Neuronal stem cell (in vitro differentiated cells): ENCODE measurements at regions not wholly inside any gene's neighbourhood (a gene's known extent, or its start where the extent isn't known, plus 50 kb on each side); places are given as distances from the start of the nearest gene placed in this dataset.

Experiments
- DNase-seq: peaks from one replicate; pipeline ENCODE4 v3.0.0-alpha.2; 2013; ENCODE audit warnings: low spot score
- H2AFZ ChIP-seq: one replicate; pipeline ENCODE4 v1.6.1; 2013; ENCODE audit warnings: mild to moderate bottlenecking, low read length, inconsistent platforms
- H2AK5ac ChIP-seq: 2 replicates; pipeline ENCODE4 v1.6.1; 2013; ENCODE audit warnings: low read depth, mild to moderate bottlenecking, inconsistent platforms, low read length, moderate library complexity, mixed read lengths
- H2BK120ac ChIP-seq: 2 replicates; pipeline ENCODE4 v1.6.1; 2013; ENCODE audit warnings: low read depth, mild to moderate bottlenecking, inconsistent platforms, low read length, moderate library complexity, mixed read lengths
- H2BK12ac ChIP-seq: one replicate; pipeline ENCODE4 v1.6.1; 2013; ENCODE audit warnings: low read length, inconsistent platforms
- H2BK15ac ChIP-seq: 2 replicates; pipeline ENCODE4 v1.6.1; 2013; ENCODE audit warnings: mild to moderate bottlenecking, low read length, inconsistent platforms, mixed read lengths
- H2BK5ac ChIP-seq: one replicate; pipeline ENCODE4 v1.6.1; 2013; ENCODE audit warnings: inconsistent platforms, mild to moderate bottlenecking, low read length, moderate library complexity
- H3K14ac ChIP-seq: one replicate; pipeline ENCODE4 v1.6.1; 2013; ENCODE audit warnings: low read length, inconsistent platforms
- H3K18ac ChIP-seq: 2 replicates; pipeline ENCODE4 v1.6.1; 2013; ENCODE audit warnings: low read length, inconsistent platforms
- H3K23ac ChIP-seq: 2 replicates; pipeline ENCODE4 v1.6.1; 2013; ENCODE audit warnings: low read depth, mild to moderate bottlenecking, mixed read lengths, low read length, inconsistent platforms; ENCODE audit not compliant: poor library complexity
- H3K27ac ChIP-seq: replicated peaks from 3 replicates; pipeline ENCODE4 v1.5.1; 2013; ENCODE audit warnings: low read length, inconsistent platforms
- H3K27me3 ChIP-seq, 3 experiments: 2 replicates each; pipeline ENCODE4 v1.6.1; 2013; ENCODE audit warnings: low read length in 3 of 3, mild to moderate bottlenecking in 2 of 3, inconsistent platforms in 1 of 3, low read depth in 1 of 3, mixed read lengths in 1 of 3, moderate library complexity in 1 of 3; ENCODE audit not compliant: control insufficient read depth in 3 of 3, insufficient read depth in 3 of 3
- H3K36me3 ChIP-seq, 2 donors: replicated peaks in 1 of 2; 2 replicates each; pipeline ENCODE4 v1.6.1; 2013; ENCODE audit warnings: low read length in 2 of 2; ENCODE audit not compliant: control insufficient read depth in 2 of 2, insufficient read depth in 2 of 2
- H3K4ac ChIP-seq: 2 replicates; pipeline ENCODE4 v1.6.1; 2013; ENCODE audit warnings: inconsistent platforms, mild to moderate bottlenecking, low read length, moderate library complexity
- H3K4me1 ChIP-seq, 2 donors: 1 replicate in 1 of 2; 2 replicates in 1 of 2; pipeline ENCODE4 v1.6.1; 2013; ENCODE audit warnings: low read length in 2 of 2, low read depth in 1 of 2; ENCODE audit not compliant: control insufficient read depth in 2 of 2, insufficient read depth in 1 of 2
- H3K4me2 ChIP-seq: one replicate; pipeline ENCODE4 v1.6.1; 2013; ENCODE audit warnings: mild to moderate bottlenecking, low read length, inconsistent platforms; ENCODE audit not compliant: insufficient read depth, poor library complexity, severe bottlenecking
- H3K4me3 ChIP-seq, 2 donors: 2 replicates each; pipeline ENCODE4 v1.5.1; 2013; ENCODE audit warnings: low read length in 2 of 2, mild to moderate bottlenecking in 2 of 2, inconsistent platforms in 1 of 2, moderate library complexity in 1 of 2
- H3K79me1 ChIP-seq: one replicate; pipeline ENCODE4 v1.6.1; 2013; ENCODE audit warnings: low read depth, mild to moderate bottlenecking, inconsistent platforms, low read length, moderate library complexity
- H3K9ac ChIP-seq: one replicate; pipeline ENCODE4 v1.6.1; 2013; ENCODE audit warnings: mild to moderate bottlenecking, low read depth, low read length, inconsistent platforms; ENCODE audit not compliant: poor library complexity
- H3K9me3 ChIP-seq, 2 donors: replicated peaks in 1 of 2; 2 replicates each; pipeline versions ENCODE3 to v1.6.1; 2013; ENCODE audit warnings: low read length in 2 of 2, mild to moderate bottlenecking in 2 of 2, inconsistent platforms in 1 of 2, low read depth in 1 of 2, mixed read lengths in 1 of 2, moderate library complexity in 1 of 2; ENCODE audit not compliant: control insufficient read depth in 2 of 2, insufficient read depth in 1 of 2
- H4K8ac ChIP-seq: one replicate; pipeline ENCODE4 v1.6.1; 2013; ENCODE audit warnings: low read depth, mild to moderate bottlenecking, inconsistent platforms, low read length, moderate library complexity
- H4K91ac ChIP-seq: one replicate; pipeline ENCODE4 v1.6.1; 2013; ENCODE audit warnings: low read length, low read depth, mild to moderate bottlenecking, inconsistent platforms; ENCODE audit not compliant: poor library complexity
- WGBS, 2 donors: extraction: QIAGEN DNeasy Blood & Tissue Kit; methylation state at CpG; one replicate each; pipeline ENCODE4 v1.1.7; 2013; ENCODE audit warnings: missing lambda C conversion rate in 2 of 2, mixed read lengths in 1 of 2; ENCODE audit not compliant: insufficient read length in 2 of 2, insufficient replicate concordance in 1 of 2; ENCODE audit errors: extremely low coverage in 2 of 2; 5-methylcytosine and 5-hydroxymethylcytosine counted together

GRCh38 chr3:194874783-194875182, 189.1 kb downstream of the FAM43A start:
- H2BK5ac ChIP-seq: no peak overlapping the region
- no peak overlapping the region for H2AK5ac ChIP-seq
- no peak overlapping the region for H3K23ac ChIP-seq
- no peak overlapping the region for H3K27ac ChIP-seq
- H3K14ac ChIP-seq: no peak overlapping the region
- H2BK120ac ChIP-seq: no peak overlapping the region
- no peaks in the 10 kb centered on the region for H3K36me3 ChIP-seq
- H3K79me1 ChIP-seq: no peaks in the 10 kb centered on the region
- no peak overlapping the region for H2BK15ac ChIP-seq
- H4K8ac ChIP-seq: no peak overlapping the region
- H3K18ac ChIP-seq: no peak overlapping the region
- peaks cover 2 to 7% of the 10 kb centered on the region in 2 donors for H3K4me1 ChIP-seq
- no peak overlapping the region for H4K91ac ChIP-seq
- WGBS, 2 donors: no CpG with 5 or more reads among the region's 9 CpGs
- no peak overlapping the region for H3K4me2 ChIP-seq
- peaks cover 0 to 3% of the 10 kb centered on the region in 2 donors for H3K9me3 ChIP-seq
- no peak for DNase-seq
- no peak overlapping the region for H2AFZ ChIP-seq
- no peaks in the 10 kb centered on the region for H3K27me3 ChIP-seq
- no peak overlapping the region for H3K9ac ChIP-seq
- H3K4ac ChIP-seq: no peak overlapping the region
- H3K4me3 ChIP-seq: no peak overlapping the region
- no peak overlapping the region for H2BK12ac ChIP-seq

DNA sequence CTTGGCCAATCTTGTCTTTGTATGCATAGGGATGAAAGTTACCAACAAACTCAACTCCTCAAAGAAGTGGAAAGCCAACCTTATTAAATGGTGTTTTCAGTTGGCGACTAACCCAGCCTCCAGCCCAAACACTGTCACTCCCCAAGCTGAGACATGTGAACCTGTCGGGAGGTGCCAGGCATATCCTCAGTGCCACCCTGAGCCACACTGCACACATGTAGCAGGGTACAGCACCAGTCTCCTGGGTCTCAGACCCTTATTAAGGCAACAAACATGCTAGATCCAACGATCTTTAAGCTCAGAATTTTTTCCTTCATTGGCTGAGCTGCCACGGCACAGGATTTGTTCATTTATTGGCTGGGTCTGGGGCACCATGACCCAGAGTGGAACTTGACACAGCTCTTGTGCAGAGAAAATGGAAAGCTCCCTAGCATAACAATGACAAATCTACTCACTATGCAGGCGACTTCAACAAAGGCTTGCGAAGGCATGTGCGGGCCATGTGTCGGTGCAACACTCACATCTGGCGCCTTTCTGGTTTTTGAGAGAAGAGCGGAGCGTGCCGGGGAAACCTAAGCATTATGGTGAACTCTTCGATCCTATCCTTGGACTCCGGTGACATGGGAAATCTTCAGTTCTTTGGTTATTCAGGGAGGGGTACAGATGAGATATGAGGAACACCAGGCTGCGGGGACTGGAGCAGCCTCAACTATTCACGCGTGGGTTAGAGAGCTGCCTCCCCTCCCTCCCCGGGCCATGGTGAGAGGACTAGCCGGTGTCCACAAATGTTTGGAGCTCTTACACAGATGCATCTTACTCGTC, 190.1 kb downstream of the FAM43A start:
- Histone ChIP-seq H3K4me3 (no peak overlapping the region), H3K27ac (no peak overlapping the region), H3K9me3 (no peaks in the 10 kb centered on the region), H2BK15ac (no peak overlapping the region), H2BK12ac (no peak overlapping the region), H4K91ac (no peak overlapping the region), H3K9ac (no peak overlapping the region), H3K36me3 (no peaks in the 10 kb centered on the region), H2AFZ (no peak overlapping the region), H3K4ac (no peak overlapping the region), H3K79me1 (no peaks in the 10 kb centered on the region), H3K18ac (no peak overlapping the region), H3K23ac (no peak overlapping the region), H2BK120ac (no peak overlapping the region), H4K8ac (no peak overlapping the region), H2AK5ac (no peak overlapping the region), H3K4me1 (peaks cover 2 to 7% of the 10 kb centered on the region in 2 donors), H3K27me3 (no peaks in the 10 kb centered on the region), H3K14ac (no peak overlapping the region), H3K4me2 (no peak overlapping the region), H2BK5ac (no peak overlapping the region)
- no CpG with 5 or more reads among the region's 20 CpGs for WGBS, 2 donors
- no peak for DNase-seq

DNA sequence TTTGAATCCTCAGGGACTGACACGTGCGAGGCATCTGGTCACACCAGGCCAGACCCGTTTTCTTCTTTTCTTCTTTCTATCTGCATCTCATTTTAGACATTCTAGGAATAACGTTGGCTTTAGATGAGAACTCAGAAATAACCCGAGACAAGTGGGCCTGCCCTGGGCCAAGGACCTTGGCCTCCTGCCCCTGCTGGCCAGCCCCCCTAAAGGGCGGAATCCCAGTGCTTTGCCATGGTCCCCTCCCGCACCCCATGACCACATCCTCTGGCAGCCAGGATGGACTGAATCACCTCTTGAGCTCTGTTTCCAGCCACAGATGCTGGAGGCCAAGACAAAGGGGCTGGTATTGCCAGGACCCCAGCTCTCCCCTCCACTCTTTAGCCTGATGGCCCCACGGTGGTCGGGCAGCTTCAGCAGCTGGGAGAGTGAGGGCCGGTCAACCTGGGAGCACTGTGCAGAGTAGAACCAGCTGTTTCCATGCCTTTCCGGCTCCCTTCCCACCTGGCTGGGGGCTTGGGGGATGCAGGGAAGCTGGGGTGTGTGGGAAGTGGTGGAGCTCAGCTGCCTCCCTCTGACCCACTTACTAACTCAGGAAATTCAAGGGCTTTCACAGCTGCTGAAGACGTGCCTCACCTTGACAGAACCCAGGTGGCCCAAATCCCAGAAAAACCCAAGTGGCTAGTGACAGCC, 190.9 kb downstream of the FAM43A start:
- Histone ChIP-seq H3K4me1 (peaks cover 2 to 7% of the 10 kb centered on the region in 2 donors), H3K23ac (no peak overlapping the region), H3K4me2 (no peak overlapping the region), H2BK12ac (no peak overlapping the region), H2AK5ac (no peak overlapping the region), H4K8ac (no peak overlapping the region), H3K27me3 (no peaks in the 10 kb centered on the region), H3K27ac (no peak overlapping the region), H3K4me3 (no peak overlapping the region), H3K14ac (no peak overlapping the region), H3K79me1 (no peaks in the 10 kb centered on the region), H2BK5ac (no peak overlapping the region), H3K36me3 (no peaks in the 10 kb centered on the region), H4K91ac (no peak overlapping the region), H3K9me3 (no peaks in the 10 kb centered on the region), H2BK15ac (no peak overlapping the region), H3K9ac (no peak overlapping the region), H3K18ac (no peak overlapping the region), H2BK120ac (no peak overlapping the region), H3K4ac (no peak overlapping the region), H2AFZ (no peak overlapping the region)
- no CpG with 5 or more reads among the region's 12 CpGs for WGBS, 2 donors
- no peak for DNase-seq
